SK-N-MC (cell line): ENCODE measurements at regions not wholly inside any gene's neighbourhood (a gene's known extent, or its start where the extent isn't known, plus 50 kb on each side); places are given as distances from the start of the nearest gene placed in this dataset.

ENCODE experiments used
- EZH2 ChIP-seq: fragments of 200-600 bp; sonication (generic); IDR thresholded peaks from one replicate; pipeline ENCODE4 v1.6.1; 2017; ENCODE audit warnings: antibody characterized with exemption
- POLR2AphosphoS5 ChIP-seq: IDR thresholded peaks from 2 replicates; pipeline ENCODE4 v1.6.1; 2012; ENCODE audit warnings: mild to moderate bottlenecking, low read depth, low read length, borderline replicate concordance

DNA sequence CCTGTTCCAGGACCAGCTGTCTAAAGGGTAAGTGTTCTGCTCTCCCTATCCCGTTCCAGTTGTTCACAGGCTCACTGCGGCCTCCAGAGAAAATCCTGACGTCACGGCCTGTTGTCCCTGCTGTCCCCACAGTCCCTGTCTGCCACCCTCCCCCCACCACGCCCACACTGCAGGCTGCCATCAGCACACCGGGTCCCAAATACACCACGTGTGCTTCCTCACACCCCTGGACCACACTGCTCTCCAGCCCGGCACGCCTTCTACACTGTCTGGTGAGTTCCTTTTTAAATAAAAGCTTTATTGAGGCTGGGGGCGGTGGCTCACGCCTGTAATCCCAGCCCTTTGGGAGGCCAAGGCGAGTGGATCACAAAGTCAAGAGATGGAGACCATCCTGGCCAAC is 88.3 kb upstream of the RUFY1 start:
- TF ChIP-seq EZH2, result no peak
- TF ChIP-seq POLR2AphosphoS5, result no peak
